Cardiac muscle cell (in vitro differentiated cells and primary cell): ENCODE measurements at regions not wholly inside any gene's neighbourhood (a gene's known extent, or its start where the extent isn't known, plus 50 kb on each side); places are given as distances from the start of the nearest gene placed in this dataset.

ENCODE experiments used
- DNase-seq, 2 donors: peaks; one replicate each; pipeline versions ENCODE4 v3.0.0 to v3.0.0-alpha.2; 2010 to 2017; ENCODE audit warnings: low read depth in 1 of 2, low spot score in 1 of 2
- H3K27ac ChIP-seq: fragments of 200-600 bp; sonication (generic); 2 replicates; pipeline ENCODE4 v1.5.1; 2016
- H3K27me3 ChIP-seq: fragments of 200-600 bp; sonication (generic); 2 replicates; pipeline ENCODE4 v1.6.0; 2016; ENCODE audit warnings: control low read depth
- H3K36me3 ChIP-seq: fragments of 200-600 bp; sonication (generic); 2 replicates; pipeline ENCODE4 v1.5.1; 2016; ENCODE audit warnings: control low read depth
- H3K4me1 ChIP-seq: fragments of 200-600 bp; sonication (generic); 2 replicates; pipeline ENCODE4 v1.8.1; 2017; ENCODE audit warnings: low read depth, mild to moderate bottlenecking, mixed run types
- H3K4me3 ChIP-seq: fragments of 200-600 bp; sonication (generic); 2 replicates; pipeline ENCODE4 v1.5.1; 2016; ENCODE audit warnings: mild to moderate bottlenecking
- H3K9me3 ChIP-seq: fragments of 200-600 bp; sonication (generic); 2 replicates; pipeline ENCODE4 v1.5.1; 2017; ENCODE audit warnings: low read depth, mild to moderate bottlenecking, control low read depth
- TF ChIP-seq, protein P1 (sequence below): IDR thresholded peaks from 2 replicates; pipeline ENCODE4 v1.5.1; 2012; ENCODE audit warnings: low read depth, mild to moderate bottlenecking, low read length

DNA sequence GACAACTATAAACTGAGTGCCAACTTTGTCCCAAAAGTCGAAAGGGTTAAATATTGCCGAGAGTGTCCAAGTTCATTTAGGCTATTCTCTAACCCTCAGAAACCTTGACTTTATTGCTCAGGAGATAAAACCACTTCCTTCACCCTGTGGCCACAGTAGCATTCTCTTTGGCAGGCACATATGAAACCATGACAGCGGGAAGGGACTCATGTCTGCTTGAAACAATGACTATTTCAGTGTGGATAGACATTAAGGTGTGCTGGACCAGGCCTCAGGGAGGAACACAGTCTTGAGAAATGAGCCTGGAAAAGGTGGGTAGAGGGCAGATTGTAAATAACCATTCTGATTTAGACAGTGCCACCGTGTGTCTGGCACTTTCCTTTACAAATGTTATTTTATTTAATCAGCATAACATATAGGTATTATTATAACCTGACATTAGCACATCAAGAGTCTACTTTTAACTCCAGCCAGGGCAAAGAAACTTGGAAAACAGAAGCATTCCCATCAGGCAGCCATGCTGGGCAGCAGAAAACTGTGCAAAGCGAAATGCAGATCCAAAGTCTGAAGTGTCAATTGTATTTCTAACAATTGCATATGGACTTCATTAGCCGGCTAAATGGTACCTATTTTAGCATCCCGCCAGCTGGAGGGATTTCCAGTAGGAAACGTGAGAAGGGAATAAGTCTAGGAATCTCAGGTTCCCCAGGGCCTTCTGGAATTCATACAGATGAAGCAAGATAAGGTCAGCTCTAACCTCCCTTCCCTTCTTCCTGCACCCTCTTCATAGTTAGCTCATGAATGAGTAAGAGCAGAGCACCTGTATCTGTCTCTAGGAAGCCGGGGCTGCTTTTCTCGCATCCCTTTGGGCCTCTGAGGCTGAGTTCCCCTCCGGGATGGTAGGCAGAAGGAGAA lies 212.8 kb upstream of the ELAC2 start:
- no peak overlapping the region for H3K4me3 ChIP-seq
- H3K27me3 ChIP-seq: no peaks in the 10 kb centered on the region
- H3K4me1 ChIP-seq: no peaks in the 10 kb centered on the region
- H3K36me3 ChIP-seq: no peaks in the 10 kb centered on the region
- no peaks in the 10 kb centered on the region for H3K9me3 ChIP-seq
- H3K27ac ChIP-seq: no peak overlapping the region
- no peak for DNase-seq
- TF ChIP-seq, protein P1, sequence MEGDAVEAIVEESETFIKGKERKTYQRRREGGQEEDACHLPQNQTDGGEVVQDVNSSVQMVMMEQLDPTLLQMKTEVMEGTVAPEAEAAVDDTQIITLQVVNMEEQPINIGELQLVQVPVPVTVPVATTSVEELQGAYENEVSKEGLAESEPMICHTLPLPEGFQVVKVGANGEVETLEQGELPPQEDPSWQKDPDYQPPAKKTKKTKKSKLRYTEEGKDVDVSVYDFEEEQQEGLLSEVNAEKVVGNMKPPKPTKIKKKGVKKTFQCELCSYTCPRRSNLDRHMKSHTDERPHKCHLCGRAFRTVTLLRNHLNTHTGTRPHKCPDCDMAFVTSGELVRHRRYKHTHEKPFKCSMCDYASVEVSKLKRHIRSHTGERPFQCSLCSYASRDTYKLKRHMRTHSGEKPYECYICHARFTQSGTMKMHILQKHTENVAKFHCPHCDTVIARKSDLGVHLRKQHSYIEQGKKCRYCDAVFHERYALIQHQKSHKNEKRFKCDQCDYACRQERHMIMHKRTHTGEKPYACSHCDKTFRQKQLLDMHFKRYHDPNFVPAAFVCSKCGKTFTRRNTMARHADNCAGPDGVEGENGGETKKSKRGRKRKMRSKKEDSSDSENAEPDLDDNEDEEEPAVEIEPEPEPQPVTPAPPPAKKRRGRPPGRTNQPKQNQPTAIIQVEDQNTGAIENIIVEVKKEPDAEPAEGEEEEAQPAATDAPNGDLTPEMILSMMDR: no peak

DNA sequence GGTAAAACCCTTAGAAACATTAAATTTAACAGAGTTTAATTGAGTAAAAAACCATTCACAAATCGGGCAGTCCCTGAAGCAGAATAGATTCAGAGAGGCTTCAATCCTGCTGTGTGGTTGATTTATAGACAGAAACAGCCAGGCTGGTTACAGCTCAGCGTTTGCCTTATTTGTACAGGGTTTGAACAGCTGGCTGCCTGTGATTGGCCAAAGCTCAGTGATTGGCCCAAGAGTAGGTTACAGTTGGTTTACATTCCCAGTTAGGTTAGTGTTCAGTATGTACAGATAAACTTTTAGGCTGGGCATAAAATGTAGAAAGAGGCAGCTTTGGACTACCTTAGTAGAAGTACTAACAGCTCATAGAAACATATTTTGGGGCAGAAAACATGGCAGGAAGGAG lies 210.4 kb upstream of the ELAC2 start:
- H3K27me3 ChIP-seq: no peaks in the 10 kb centered on the region
- H3K9me3 ChIP-seq: no peaks in the 10 kb centered on the region
- H3K4me3 ChIP-seq: no peak overlapping the region
- DNase-seq: no peak
- no peaks in the 10 kb centered on the region for H3K36me3 ChIP-seq
- no peaks in the 10 kb centered on the region for H3K4me1 ChIP-seq
- TF ChIP-seq, protein P1: no peak
- no peak overlapping the region for H3K27ac ChIP-seq

DNA sequence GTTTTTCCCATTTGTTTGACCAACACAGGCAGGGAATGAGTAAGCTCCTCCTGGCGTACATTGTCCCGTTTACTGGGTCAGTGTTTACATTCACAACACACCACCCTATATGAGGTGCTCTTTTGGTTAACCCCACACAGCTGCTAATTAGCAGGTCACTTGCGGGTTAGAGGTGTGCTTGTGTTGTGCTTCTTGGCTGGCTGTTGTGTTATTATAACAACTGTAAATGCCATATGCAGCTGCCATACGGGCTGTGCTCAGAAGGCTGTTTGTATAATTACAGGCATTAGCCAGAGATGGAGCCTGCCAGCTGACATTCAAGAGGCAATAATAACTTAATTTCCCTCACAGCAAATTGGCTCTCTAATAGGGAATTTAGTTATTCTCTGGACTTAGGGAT lies 205.1 kb upstream of the ELAC2 start:
- TF ChIP-seq, protein P1: no peak
- Histone ChIP-seq H3K9me3 (no peaks in the 10 kb centered on the region), H3K36me3 (no peaks in the 10 kb centered on the region), H3K4me3 (no peak overlapping the region), H3K27ac (no peak overlapping the region), H3K4me1 (no peaks in the 10 kb centered on the region), H3K27me3 (no peaks in the 10 kb centered on the region)
- DNase-seq: no peak

DNA sequence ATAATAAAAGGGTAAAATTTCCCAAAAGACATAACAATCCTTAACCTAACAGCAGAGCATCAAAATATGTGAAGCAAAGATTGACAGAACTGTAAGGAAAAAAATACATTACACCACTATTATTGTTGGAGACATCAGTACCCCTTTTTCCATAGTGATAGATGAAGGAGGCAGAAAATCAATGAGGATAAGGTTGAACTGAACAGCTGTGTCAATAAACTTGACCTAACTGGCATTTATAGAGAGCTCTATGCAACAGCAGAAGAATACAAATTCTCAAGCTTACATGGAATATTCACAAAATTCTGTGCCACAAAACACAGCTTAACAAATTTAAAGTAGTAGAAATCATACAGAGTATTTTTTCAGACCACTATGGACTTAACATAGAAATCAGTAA lies 195.0 kb upstream of the ELAC2 start:
- Histone ChIP-seq H3K4me3 (no peak overlapping the region), H3K27me3 (no peaks in the 10 kb centered on the region), H3K36me3 (no peaks in the 10 kb centered on the region), H3K27ac (no peak overlapping the region), H3K9me3 (no peaks in the 10 kb centered on the region), H3K4me1 (no peaks in the 10 kb centered on the region)
- TF ChIP-seq, protein P1: no peak
- DNase-seq: no peak

DNA sequence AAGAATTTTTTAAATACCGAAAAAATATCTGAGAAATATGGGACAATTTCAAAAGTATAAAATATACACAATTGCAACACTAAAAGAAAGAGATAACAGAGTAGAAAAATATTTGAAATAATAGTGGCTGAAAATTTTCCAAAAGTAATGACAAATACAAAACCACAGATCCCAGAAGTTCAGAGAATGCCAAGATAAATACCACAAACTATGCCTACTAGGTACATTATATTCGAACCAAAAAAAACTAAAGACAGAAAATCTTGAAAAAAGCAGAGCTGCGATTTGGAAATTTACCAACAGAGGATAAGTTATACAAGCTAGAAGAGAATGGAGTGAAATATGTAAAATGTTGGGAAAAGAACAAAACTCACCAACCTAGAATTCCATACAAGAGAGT lies 191.3 kb upstream of the ELAC2 start:
- DNase-seq: peak in 1 of 2 donors; percentile 55
- H3K9me3 ChIP-seq: no peaks in the 10 kb centered on the region
- no peak overlapping the region for H3K27ac ChIP-seq
- H3K4me3 ChIP-seq: no peak overlapping the region
- H3K36me3 ChIP-seq: no peaks in the 10 kb centered on the region
- H3K4me1 ChIP-seq: no peaks in the 10 kb centered on the region
- TF ChIP-seq, protein P1: no peak
- H3K27me3 ChIP-seq: no peaks in the 10 kb centered on the region
